ENCODE measurements at regions not wholly inside any gene's neighbourhood (a gene's known extent, or its start where the extent isn't known, plus 50 kb on each side); places are given as distances from the start of the nearest gene placed in this dataset.

GRCh38 chr5:133842846-133843611 lies 125.4 kb downstream of the C5orf15 start (continued):
- TF ChIP-seq E2F6 (IDR thresholded peaks at IDR 0.05) (no peak), SUZ12 (IDR thresholded peaks at IDR 0.05; ENCODE audit: low read length) (no peak), CHD7 (IDR thresholded peaks at IDR 0.05; ENCODE audit: insufficient replicate concordance, low read length) (no peak)
